HUES64 (cell line): ENCODE measurements at regions not wholly inside any gene's neighbourhood (a gene's known extent, or its start where the extent isn't known, plus 50 kb on each side); places are given as distances from the start of the nearest gene placed in this dataset.
"Not testable (repeated sequence)": the region's sequence is repeated elsewhere in the genome, so short reads cannot be mapped to it uniquely, and the experiment has no call there.

Experiments
- H3K27ac ChIP-seq: 2 replicates; pipeline ENCODE4 v1.7.0; 2013; ENCODE audit warnings: low read depth, low read length, inconsistent platforms
- H3K27me3 ChIP-seq: 2 replicates; pipeline ENCODE4 v1.6.1; 2013; ENCODE audit warnings: mild to moderate bottlenecking, low read length; ENCODE audit not compliant: insufficient read depth
- H3K36me3 ChIP-seq: 2 replicates; pipeline ENCODE4 v1.6.1; 2013; ENCODE audit warnings: mild to moderate bottlenecking, low read length; ENCODE audit not compliant: insufficient read depth
- H3K4me1 ChIP-seq: 2 replicates; pipeline ENCODE4 v1.6.1; 2013; ENCODE audit warnings: mild to moderate bottlenecking, low read length, moderate library complexity; ENCODE audit not compliant: insufficient read depth
- H3K4me3 ChIP-seq: 2 replicates; pipeline ENCODE4 v1.5.1; 2013; ENCODE audit warnings: mild to moderate bottlenecking, low read length, moderate library complexity
- H3K9ac ChIP-seq: 2 replicates; pipeline ENCODE4 v1.6.1; 2013; ENCODE audit warnings: mild to moderate bottlenecking, low read depth, low read length
- H3K9me3 ChIP-seq: 2 replicates; pipeline ENCODE4 v1.6.1; 2013; ENCODE audit warnings: low read depth, low read length; ENCODE audit not compliant: insufficient read depth
- WGBS: fragments of 150-250, 120-280 bp; methylation state at CpG from one replicate; pipeline ENCODE4 v1.1.7; 2013; ENCODE audit warnings: missing lambda C conversion rate; 5-methylcytosine and 5-hydroxymethylcytosine counted together

DNA sequence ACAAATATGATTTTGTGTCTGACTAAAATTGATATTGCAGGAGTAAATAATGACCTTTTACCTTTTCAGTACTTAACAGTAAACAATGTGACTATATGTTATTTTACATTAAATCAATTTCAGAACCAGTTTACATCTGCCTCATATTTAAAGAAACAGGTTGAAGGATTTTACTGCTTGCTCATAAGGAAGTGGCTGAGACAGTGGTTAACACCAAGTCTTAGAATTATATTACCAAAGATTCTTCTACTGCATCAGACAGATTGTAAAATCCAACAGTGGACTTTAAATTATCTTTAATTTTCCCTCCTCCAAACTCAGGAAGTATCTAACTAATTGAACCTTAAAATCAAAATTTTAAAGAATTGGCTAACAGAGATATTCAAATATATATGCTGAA, 1929.9 kb downstream of the PCDH9 start:
- Histone ChIP-seq H3K9me3 (no peaks in the 10 kb centered on the region), H3K4me3 (no peak overlapping the region), H3K9ac (no peak overlapping the region), H3K36me3 (no peaks in the 10 kb centered on the region), H3K27me3 (no peaks in the 10 kb centered on the region), H3K4me1 (no peaks in the 10 kb centered on the region), H3K27ac (no peak overlapping the region)

DNA sequence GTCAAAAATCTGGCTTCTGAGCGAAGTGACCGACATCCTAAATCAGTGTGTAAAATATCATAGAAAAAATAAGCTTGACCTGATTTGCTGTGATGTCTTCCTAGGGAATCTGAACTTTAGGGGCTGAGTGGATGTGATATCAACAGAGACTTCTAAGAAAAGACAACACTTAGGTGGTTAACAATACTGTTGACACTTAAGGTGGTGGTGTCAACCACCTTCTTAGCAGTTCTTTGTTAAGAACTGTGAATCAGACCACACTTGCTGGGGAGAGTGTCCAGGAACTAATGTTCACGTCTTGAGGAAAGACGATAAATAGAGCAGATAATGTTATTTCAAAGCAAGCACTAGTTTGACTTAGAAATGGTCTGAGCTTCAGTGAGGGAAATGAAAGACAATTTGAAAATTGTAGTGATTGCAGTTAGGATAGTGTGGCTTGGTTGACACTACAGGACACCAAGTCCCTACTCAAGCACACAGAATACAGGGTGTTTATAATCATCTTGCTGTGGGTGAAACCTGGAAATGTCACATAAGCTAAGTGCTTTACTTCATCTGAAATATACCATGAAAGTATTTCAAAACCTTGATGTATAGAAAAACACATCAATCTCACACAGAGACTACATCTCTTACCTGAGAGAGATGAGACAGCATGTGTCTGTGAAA, 1936.5 kb downstream of the PCDH9 start:
- 92% methylated on average over 4 of the region's 4 CpGs for WGBS
- Histone ChIP-seq H3K27ac (no peak overlapping the region), H3K4me1 (peaks cover 5% of the 10 kb centered on the region; the same call in 1 of the 2 replicates), H3K27me3 (no peaks in the 10 kb centered on the region), H3K9me3 (no peaks in the 10 kb centered on the region), H3K9ac (no peak overlapping the region), H3K4me3 (no peak overlapping the region), H3K36me3 (no peaks in the 10 kb centered on the region)

DNA sequence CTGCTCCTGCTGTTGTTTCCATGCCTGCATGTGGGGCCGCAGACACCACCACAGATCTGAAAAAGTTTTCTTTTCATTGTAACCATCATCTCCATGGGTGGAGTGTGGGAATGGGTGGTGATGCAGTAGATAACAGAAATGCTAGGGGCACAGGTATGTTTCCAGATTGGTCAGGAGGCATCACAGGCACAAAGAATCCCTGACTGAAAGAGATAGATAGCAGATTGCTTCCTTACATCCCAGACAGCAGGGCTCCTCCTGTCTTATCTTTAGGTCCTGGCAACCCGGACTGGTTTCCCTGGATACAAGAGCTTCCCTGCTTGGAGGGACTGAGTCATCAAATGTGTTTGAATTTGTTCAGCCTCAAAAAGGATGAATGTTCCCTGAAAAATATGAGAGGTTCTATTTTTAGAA, 1937.6 kb downstream of the PCDH9 start:
- Histone ChIP-seq H3K4me3 (no peak overlapping the region), H3K9me3 (no peaks in the 10 kb centered on the region), H3K9ac (no peak overlapping the region), H3K27me3 (no peaks in the 10 kb centered on the region), H3K4me1 (peaks cover 5% of the 10 kb centered on the region; the same call in 1 of the 2 replicates), H3K36me3 (no peaks in the 10 kb centered on the region), H3K27ac (no peak overlapping the region)
- WGBS: 50% methylated on average over 1 of the region's 2 CpGs

DNA sequence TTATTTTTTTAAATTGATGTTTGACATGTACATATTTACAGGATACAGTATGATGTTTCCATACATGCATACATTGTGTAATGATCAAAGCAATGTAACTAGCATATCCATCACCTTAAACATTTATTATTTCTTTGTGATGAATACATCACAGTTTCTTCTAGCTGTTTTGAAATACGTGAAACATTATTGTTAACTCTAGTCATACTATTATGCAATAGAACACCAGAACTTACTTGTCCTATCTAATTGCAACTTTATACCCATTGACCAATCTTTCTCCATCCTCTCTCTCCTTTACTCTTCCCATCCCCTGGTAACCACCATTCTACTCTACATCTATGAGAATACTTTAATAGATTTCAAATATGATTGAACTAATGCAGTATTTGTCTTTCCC, 1942.7 kb downstream of the PCDH9 start:
- Histone ChIP-seq H3K4me3 (no peak overlapping the region), H3K27ac (no peak overlapping the region), H3K9ac (no peak overlapping the region), H3K4me1 (peaks cover 5% of the 10 kb centered on the region; the same call in 1 of the 2 replicates), H3K27me3 (no peaks in the 10 kb centered on the region), H3K9me3 (no peaks in the 10 kb centered on the region), H3K36me3 (no peaks in the 10 kb centered on the region)
- 100% methylated on average over 1 of the region's 1 CpG for WGBS

- WGBS: 98% methylated on average over 4 of the region's 5 CpGs
- H3K27ac ChIP-seq: no peak overlapping the region
- H3K4me3 ChIP-seq: no peak overlapping the region
- H3K4me1 ChIP-seq: no peaks in the 10 kb centered on the region
- no peaks in the 10 kb centered on the region for H3K36me3 ChIP-seq
- H3K9me3 ChIP-seq: peaks cover 14% of the 10 kb centered on the region; the same call in 1 of the 2 replicates
- no peak overlapping the region for H3K9ac ChIP-seq
- H3K27me3 ChIP-seq: no peaks in the 10 kb centered on the region
Observed at GRCh38 chr13:65275838-65276630, 1954.1 kb downstream of the PCDH9 start.

GRCh38 chr13:65275108-65275507, 1955.0 kb downstream of the PCDH9 start:
- WGBS: 96% methylated on average over 2 of the region's 3 CpGs
- Histone ChIP-seq H3K36me3 (no peaks in the 10 kb centered on the region), H3K4me1 (no peaks in the 10 kb centered on the region), H3K9ac (no peak overlapping the region), H3K27ac (no peak overlapping the region), H3K4me3 (no peak overlapping the region), H3K27me3 (no peaks in the 10 kb centered on the region), H3K9me3 (peaks cover 14% of the 10 kb centered on the region; the same call in 1 of the 2 replicates)

- not testable (repeated sequence) for H3K27me3 ChIP-seq, H3K36me3 ChIP-seq, H3K4me1 ChIP-seq, H3K4me3 ChIP-seq, H3K27ac ChIP-seq, H3K9ac ChIP-seq
- 95% methylated on average over 5 of the region's 6 CpGs for whole genome bisulfite sequencing
- peaks cover 14% of the 10 kb centered on the region; the same call in 1 of the 2 replicates for H3K9me3 ChIP-seq
Observed at GRCh38 chr13:65273811-65274420, 1956.2 kb downstream of the PCDH9 start.

DNA sequence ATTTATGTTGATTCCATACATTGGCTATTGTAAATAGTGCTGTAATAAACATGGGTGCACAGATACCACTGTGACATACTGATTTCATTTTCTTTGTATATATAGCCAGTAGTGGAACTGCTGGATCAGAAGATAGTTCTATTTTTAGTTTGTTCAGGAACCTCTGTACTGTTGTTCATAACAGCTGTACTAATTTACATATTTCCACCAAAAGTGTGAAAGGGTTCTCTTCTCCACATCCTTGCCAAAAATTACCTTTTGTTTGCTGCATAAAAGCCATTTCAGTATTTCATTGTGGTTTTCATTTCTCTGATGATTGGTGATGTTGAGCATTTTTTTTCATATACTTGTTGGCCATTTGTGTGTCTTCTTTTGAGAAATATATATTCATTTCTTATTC, 1962.1 kb downstream of the PCDH9 start:
- H3K27ac ChIP-seq: no peak overlapping the region
- no peaks in the 10 kb centered on the region for H3K36me3 ChIP-seq
- H3K4me1 ChIP-seq: no peaks in the 10 kb centered on the region
- H3K9me3 ChIP-seq: 0 out of 2 replicates have a peak, but pooled peaks cover 3% of the 10 kb centered on the region
- no peaks in the 10 kb centered on the region for H3K27me3 ChIP-seq
- no peak overlapping the region for H3K9ac ChIP-seq
- no peak overlapping the region for H3K4me3 ChIP-seq

DNA sequence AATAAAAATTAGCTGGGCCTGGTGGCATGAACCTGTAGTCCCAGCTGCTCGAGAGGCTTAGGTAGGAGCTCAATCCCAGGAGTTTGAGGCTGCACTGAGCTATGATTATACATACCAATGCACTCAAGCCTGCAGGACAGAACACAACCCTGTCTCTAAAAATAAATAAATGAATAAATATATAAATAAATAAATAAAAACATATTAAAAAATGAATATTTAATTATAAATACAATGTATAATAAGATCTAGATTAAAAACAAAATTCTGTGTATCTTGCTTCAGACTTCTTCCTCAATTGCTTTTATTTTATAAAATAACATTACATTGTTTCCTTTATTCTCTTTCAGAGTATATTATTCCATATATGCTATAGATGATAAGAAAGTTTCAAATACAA, 1964.1 kb downstream of the PCDH9 start:
- WGBS: 93% methylated on average over 1 of the region's 1 CpG
- H3K27ac ChIP-seq: no peak overlapping the region
- no peaks in the 10 kb centered on the region for H3K27me3 ChIP-seq
- H3K9ac ChIP-seq: no peak overlapping the region
- H3K4me1 ChIP-seq: no peaks in the 10 kb centered on the region
- H3K9me3 ChIP-seq: no peaks in the 10 kb centered on the region
- H3K4me3 ChIP-seq: no peak overlapping the region
- H3K36me3 ChIP-seq: no peaks in the 10 kb centered on the region

GRCh38 chr13:65264066-65264465, 1966.1 kb downstream of the PCDH9 start:
- no peaks in the 10 kb centered on the region for H3K27me3 ChIP-seq
- no peaks in the 10 kb centered on the region for H3K4me1 ChIP-seq
- H3K9ac ChIP-seq: no peak overlapping the region
- H3K36me3 ChIP-seq: no peaks in the 10 kb centered on the region
- 97% methylated on average over 2 of the region's 2 CpGs for WGBS
- no peak overlapping the region for H3K27ac ChIP-seq
- no peak overlapping the region for H3K4me3 ChIP-seq
- no peaks in the 10 kb centered on the region for H3K9me3 ChIP-seq
